NOMO-1 treated with dmso at 0.1 percent for 144 hours (cell line): ENCODE measurements at regions not wholly inside any gene's neighbourhood (a gene's known extent, or its start where the extent isn't known, plus 50 kb on each side); places are given as distances from the start of the nearest gene placed in this dataset.

Experiments
- DNase-seq: peaks from one replicate; lab custom pipeline; 2025; ENCODE audit not compliant: unreplicated experiment; lab: John Stamatoyannopoulos, UW

DNA sequence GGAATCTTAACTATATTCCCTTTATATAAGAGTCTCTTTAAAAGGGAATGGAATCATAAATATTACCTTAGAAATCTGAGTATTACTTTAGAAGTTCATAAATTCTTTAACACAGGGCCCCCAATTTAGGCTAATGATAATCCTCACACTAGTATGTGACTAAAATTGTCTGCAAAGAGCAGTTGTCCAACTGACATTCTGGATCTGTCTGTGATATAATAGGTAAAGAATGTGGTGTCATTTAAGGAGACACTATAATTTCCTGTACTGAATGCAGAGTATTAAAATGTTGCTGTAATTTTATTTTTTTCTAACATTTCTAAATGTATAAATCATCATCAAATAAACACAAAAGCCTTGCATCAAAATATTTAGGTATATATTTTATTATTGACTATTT, 128.5 kb upstream of the DST start:
- DNase-seq = no peak

DNA sequence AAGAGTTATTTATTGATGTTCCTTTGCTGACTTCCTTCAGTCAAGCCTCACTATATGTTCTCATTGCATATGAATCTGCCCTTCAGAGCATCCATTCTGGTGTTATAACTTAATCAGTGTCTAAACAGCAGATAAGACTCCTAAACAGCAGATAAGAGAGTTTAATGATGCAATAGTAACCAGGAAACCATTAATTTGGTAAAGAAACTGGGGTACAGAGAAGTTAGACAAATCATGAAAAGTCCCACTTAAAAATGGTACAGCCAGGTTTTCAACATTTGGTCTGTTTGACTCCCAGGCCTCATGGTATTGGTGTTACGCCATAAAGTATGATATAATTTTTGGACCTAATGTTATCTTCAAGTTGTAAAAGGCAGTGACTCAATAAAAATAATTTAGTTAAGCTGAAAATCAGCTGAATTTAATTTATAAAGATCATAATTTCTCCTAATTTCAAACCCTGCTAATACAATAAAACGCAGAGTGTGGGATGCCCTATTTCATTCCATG, 127.4 kb upstream of the DST start:
- no peak for DNase-seq

- no peak for DNase-seq
These were observed 125.3 kb upstream of the DST start for GRCh38 chr6:56767892-56768531.

DNA sequence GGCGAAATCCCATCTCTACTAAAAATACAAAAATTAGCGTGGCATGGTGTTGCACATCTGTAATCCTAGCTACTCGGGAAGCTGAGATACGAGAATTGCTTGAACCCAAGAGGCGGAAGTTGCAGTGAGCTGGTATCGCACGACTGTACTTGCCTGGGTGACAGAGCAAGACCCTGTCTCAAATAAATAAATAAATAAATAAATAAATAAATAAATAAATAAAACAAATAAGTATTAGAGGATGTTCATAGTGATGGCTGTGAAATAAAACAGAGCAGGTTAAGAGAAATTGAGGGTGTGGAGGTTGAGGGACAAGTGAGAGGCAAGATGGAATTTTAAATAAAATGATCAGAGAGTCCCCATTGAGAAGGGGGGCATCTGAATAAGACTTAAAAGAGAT, 124.7 kb upstream of the DST start:
- DNase-seq = no peak

GRCh38 chr6:56766806-56767178, 124.1 kb upstream of the DST start:
- DNase-seq = no peak

DNA sequence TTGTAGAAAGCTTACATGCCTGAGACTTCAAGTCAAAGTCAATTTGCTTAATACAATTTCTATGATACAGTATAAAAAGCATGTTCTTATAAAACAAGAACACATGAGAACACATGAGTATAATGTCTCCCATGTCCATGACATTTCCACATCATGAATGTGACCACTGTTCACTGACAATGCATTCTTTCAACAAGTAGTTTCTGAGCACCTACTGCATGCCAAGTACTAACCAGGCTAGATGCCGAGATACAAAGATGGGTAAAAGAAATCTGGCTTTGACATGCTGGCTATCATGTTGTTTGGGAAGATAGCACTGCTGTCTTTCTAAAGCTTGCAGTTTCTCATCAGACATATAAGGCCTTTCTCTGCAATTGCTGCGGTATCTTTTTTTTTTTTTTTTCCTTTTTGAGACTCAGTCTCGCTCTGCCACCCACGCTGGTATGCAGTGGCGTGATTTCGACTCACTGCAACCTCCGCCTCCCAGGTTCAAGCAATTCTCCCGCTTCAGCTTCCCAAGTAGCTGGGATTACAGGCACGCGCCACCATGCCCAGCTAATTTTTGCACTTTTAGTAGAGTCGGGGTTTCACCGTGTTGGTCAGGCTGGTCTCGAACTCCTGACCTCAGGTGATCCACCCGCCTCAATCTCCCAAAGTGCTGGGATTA, 123.6 kb upstream of the DST start:
- no peak for DNase-seq

GRCh38 chr6:56765494-56765893, 122.8 kb upstream of the DST start:
- no peak for DNase-seq

DNA sequence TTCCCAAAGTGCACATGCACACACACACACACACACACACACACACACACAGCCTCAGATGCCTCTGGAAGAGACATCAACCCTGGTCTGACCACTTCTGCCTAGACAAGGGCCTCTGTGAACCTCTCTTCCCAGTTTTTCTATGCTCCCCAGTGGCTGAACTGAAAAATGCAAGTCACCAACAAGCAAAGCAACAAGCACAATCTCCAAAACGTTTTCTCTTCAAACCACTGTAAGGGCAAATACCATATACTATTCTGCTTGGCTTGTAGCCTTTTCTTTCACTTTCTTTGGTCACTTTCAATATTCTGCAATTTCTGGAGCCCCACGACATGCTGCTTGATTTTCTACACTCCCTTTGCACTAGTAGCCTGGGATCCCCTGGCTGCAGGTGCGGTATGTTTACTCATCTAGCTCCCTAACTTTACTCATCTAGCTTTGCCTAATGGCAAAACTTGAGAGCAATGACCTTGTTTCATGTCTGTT, 121.4 kb upstream of the DST start:
- DNase-seq = no peak

DNA sequence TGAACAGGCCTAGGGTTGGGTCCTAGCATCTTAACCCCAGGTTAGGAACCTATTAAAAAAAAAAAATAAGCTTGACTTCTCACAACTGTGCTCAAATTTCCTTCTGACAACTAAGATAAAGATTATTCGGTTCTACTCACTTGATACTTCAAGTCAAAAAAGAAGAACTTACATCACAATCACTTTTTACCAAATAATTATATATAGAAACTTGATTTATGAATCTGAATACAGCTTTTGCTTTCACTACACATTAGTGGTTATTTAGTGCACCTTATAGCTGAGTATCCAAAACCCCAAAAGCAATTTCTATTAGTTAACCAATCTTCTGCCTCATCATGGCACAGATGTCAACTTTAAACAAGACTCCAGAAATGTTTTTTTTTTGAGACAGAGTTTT, 119.0 kb upstream of the DST start:
- DNase-seq = no peak

- DNase-seq = no peak
These were observed 118.2 kb upstream of the DST start for GRCh38 chr6:56760842-56761241.

- DNase-seq = no peak
These were observed 116.8 kb upstream of the DST start for GRCh38 chr6:56759521-56759920.

DNA sequence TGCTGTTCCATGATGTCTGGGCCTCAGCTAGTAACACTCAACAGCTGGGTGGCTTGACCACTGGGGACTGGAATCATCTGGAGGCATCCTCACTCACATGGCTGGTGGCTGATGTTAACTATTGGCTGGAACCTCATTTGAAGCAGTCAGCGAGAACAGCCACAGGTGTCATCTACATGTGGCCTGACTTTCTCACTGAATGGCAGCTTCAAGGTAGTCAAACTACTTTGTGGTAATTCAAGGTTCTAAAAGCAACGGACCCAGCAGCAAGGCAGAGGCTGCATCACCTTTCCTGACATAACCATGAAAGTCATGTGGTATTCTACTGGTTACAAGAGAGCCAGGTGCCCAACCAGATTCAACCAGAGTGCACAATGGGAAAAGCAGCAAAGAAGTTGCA, 115.9 kb upstream of the DST start:
- no peak for DNase-seq

GRCh38 chr6:56758120-56758519, 115.4 kb upstream of the DST start:
- DNase-seq = no peak

- no peak for DNase-seq
These were observed 114.9 kb upstream of the DST start for GRCh38 chr6:56757588-56757984.

GRCh38 chr6:56756791-56757587, 114.3 kb upstream of the DST start:
- no peak for DNase-seq

GRCh38 chr6:56756219-56756789, 113.6 kb upstream of the DST start:
- no peak for DNase-seq

GRCh38 chr6:56755040-56755439, 112.4 kb upstream of the DST start:
- no peak for DNase-seq

DNA sequence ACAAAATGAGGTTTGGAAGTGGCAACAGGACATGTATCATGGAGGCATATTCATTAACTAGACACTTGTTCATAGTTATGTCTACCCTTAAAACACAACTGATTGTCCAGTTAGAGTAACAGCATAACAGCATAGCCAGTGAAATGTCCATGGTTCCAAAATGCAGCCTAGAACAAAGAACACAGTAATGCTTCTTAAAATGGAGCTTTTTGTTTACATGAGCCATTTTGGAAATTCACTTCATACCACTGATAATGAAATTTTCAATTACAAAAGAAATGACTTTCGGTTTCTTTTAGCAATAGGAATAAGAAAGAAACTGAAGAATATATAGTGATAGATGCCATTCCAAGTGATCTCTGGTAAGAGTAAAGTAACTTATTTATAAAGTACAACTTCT, 111.1 kb upstream of the DST start:
- no peak for DNase-seq

DNA sequence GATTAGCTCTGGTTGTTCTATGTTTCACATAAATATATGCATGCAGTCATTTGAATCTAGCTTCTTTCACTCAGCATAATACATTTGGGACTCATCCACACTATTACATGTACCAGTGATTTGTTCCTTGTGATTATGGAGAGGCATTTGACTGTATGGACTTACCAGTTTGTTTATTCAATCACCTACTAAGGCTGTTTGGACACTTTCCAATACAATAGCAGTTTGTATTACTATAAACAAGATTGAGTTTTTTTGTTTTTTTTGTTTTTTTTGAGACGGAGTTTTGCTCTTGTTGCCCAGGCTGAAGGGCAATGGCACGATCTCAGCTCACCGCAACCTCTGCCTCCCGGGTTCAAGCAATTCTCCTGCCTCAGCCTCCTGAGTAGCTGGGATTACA, 109.8 kb upstream of the DST start:
- DNase-seq = no peak

DNA sequence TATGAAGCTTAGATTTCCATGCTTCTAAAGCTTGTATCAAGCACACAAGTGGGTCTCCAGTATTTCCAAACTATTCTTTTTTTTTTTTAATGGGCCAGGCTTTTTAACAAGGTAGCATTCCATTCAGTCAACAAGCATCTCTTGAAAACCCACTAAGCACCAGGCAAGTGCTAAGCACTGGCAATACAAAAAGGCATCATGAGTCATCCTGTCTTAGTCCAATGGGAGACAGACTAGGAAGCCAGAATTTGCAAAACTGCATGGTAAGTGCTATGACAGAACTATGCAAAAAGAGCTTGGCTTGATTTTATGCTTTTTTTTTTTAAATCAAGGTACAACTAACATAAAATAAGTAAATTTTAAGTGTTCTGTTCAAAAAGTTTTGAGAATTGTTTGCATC, 109.3 kb upstream of the DST start:
- no peak for DNase-seq

GRCh38 chr6:56751604-56752003, 108.9 kb upstream of the DST start:
- no peak for DNase-seq

GRCh38 chr6:56750686-56751085, 108.0 kb upstream of the DST start:
- DNase-seq = no peak
